WTC11 (cell line): ENCODE measurements at regions not wholly inside any gene's neighbourhood (a gene's known extent, or its start where the extent isn't known, plus 50 kb on each side); places are given as distances from the start of the nearest gene placed in this dataset.

ENCODE experiments used
- ATAC-seq: fragments of 200-7000 bp; cut with Tn5 transposase; 2 replicates; pipeline ENCODE4 v1.10.0; 2021; ENCODE audit warnings: mild to moderate bottlenecking, moderate library complexity
- CTCF ChIA-PET: fragments of 300-600 bp; sonication (Branson Sonifier 250); formaldehyde crosslinking; loops from one replicate; lab custom pipeline; 2021; ENCODE audit warnings: antibody characterized with exemption; lab: Charles Lee
- POLR2A ChIA-PET: fragments of 350-600 bp; sonication (Branson Sonifier 250); formaldehyde crosslinking; loops from one replicate; lab custom pipeline; 2021; ENCODE audit warnings: antibody characterized with exemption; lab: Charles Lee
- DNase-seq: peaks from one replicate; pipeline ENCODE4 v3.0.0; 2021; ENCODE audit warnings: low spot score
- H3K27ac Mint-ChIP-seq: 2 replicates; pipeline ENCODE4 v1.8.0; 2021; ENCODE audit warnings: mixed read lengths
- H3K27me3 Mint-ChIP-seq: 2 replicates; pipeline ENCODE4 v1.8.0; 2021; ENCODE audit warnings: low read depth, mild to moderate bottlenecking, moderate library complexity, mixed read lengths
- H3K36me3 Mint-ChIP-seq: 2 replicates; pipeline ENCODE4 v1.8.0; 2021; ENCODE audit warnings: mixed read lengths
- H3K4me1 Mint-ChIP-seq: 2 replicates; pipeline ENCODE4 v1.8.0; 2022; ENCODE audit warnings: mixed read lengths
- H3K4me3 Mint-ChIP-seq: 2 replicates; pipeline ENCODE4 v1.8.0; 2021; ENCODE audit warnings: mild to moderate bottlenecking, moderate library complexity, mixed read lengths
- H3K9me3 Mint-ChIP-seq: 2 replicates; pipeline ENCODE4 v1.8.0; 2021; ENCODE audit warnings: mixed read lengths
- ATF1 ChIP-seq: sonication (generic); formaldehyde crosslinking; IDR thresholded peaks from 2 replicates; pipeline ENCODE4 v1.8.1; 2023; ENCODE audit warnings: mild to moderate bottlenecking, moderate library complexity, missing genetic modification reagents
- ATF6 ChIP-seq: sonication (generic); formaldehyde crosslinking; IDR thresholded peaks from 2 replicates; pipeline ENCODE4 v1.8.1; 2023; ENCODE audit warnings: mild to moderate bottlenecking, missing genetic modification reagents
- IRF2 ChIP-seq: sonication (generic); formaldehyde crosslinking; IDR thresholded peaks from 2 replicates; pipeline ENCODE4 v1.8.0; 2022; ENCODE audit warnings: low read depth, missing genetic modification reagents, borderline replicate concordance
- MXD4 ChIP-seq: fragments of 250-450 bp; sonication (Bioruptor Pico); IDR thresholded peaks from 2 replicates; pipeline ENCODE4 v1.8.0; 2021; ENCODE audit warnings: mild to moderate bottlenecking, moderate library complexity, borderline replicate concordance
- NR1H2 ChIP-seq: sonication (generic); formaldehyde crosslinking; IDR thresholded peaks from 2 replicates; pipeline ENCODE4 v1.9.0; 2021; ENCODE audit warnings: mild to moderate bottlenecking, moderate library complexity, missing genetic modification reagents
- ZBTB21 ChIP-seq: sonication (generic); formaldehyde crosslinking; IDR thresholded peaks from 2 replicates; pipeline ENCODE4 v1.8.1; 2023; ENCODE audit warnings: mild to moderate bottlenecking, missing genetic modification reagents, borderline replicate concordance
- ZNF121 ChIP-seq: sonication (generic); formaldehyde crosslinking; IDR thresholded peaks from 2 replicates; pipeline ENCODE4 v1.8.0; 2023; ENCODE audit warnings: missing genetic modification reagents
- ZNF317 ChIP-seq: sonication (generic); formaldehyde crosslinking; IDR thresholded peaks from 2 replicates; pipeline ENCODE4 v1.8.1; 2023; ENCODE audit warnings: low read depth, mild to moderate bottlenecking, moderate library complexity, missing genetic modification reagents, borderline replicate concordance
- ZNF423 ChIP-seq: fragments of 250-450 bp; sonication (Bioruptor Pico); IDR thresholded peaks from 2 replicates; pipeline ENCODE4 v2.1.2; 2022; ENCODE audit warnings: mild to moderate bottlenecking, moderate library complexity
- TF ChIP-seq, protein P1 (sequence below): fragments of 250-450 bp; sonication (Bioruptor Pico); IDR thresholded peaks from 2 replicates; pipeline ENCODE4 v1.9.0; 2021; ENCODE audit warnings: mild to moderate bottlenecking
- TF ChIP-seq, protein P2 (sequence below): sonication (generic); formaldehyde crosslinking; IDR thresholded peaks from 2 replicates; pipeline ENCODE4 v1.8.0; 2023; ENCODE audit warnings: missing genetic modification reagents
- TF ChIP-seq, protein P3 (sequence below): sonication (generic); formaldehyde crosslinking; IDR thresholded peaks from 2 replicates; pipeline ENCODE4 v1.8.1; 2022; ENCODE audit warnings: mild to moderate bottlenecking, moderate library complexity, missing genetic modification reagents
- TF ChIP-seq, protein P4 (sequence below): sonication (generic); formaldehyde crosslinking; IDR thresholded peaks from 2 replicates; pipeline ENCODE4 v1.8.1; 2022; ENCODE audit warnings: low read depth, mild to moderate bottlenecking, moderate library complexity, missing genetic modification reagents, borderline replicate concordance
- TF ChIP-seq, protein P5 (sequence below): fragments of 200-600 bp; IDR thresholded peaks from 2 replicates; pipeline ENCODE4 v1.8.0; 2022; ENCODE audit warnings: antibody characterized with exemption

DNA sequence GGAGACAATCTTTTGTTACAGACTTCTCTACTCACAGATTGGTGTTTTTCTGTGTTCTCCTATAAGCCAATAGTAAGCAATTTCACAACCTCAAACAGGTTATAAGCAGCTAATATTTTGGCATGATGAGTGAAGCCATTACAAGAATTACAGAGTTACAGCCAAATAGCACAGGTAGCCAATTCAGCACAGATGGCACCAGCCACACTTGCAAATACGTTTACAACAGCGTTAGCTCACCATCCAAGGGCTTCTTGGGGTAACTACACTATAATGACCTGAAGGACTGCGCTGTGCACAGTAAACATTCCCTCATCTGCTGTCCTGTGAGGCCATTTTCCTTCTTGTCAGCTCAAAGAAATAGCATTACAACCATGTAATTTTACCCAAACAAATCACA is 428.6 kb downstream of the TCERG1L start:
- DNase-seq (no peak), ATAC-seq (no peak)
- no peak overlapping the region for H3K4me3 Mint-ChIP-seq
- no peaks in the 10 kb centered on the region; the same call in none of the 2 replicates for H3K27me3 Mint-ChIP-seq
- ChIA-PET CTCF (no interaction called here), POLR2A (no interaction called here)
- no peaks in the 10 kb centered on the region for H3K4me1 Mint-ChIP-seq
- peaks cover 70% of the 10 kb centered on the region for H3K9me3 Mint-ChIP-seq
- peaks cover 53% of the 10 kb centered on the region for H3K36me3 Mint-ChIP-seq
- no peak for TF ChIP-seq NR1H2 (CRISPR knock-in tag)
- TF ChIP-seq, protein P1, sequence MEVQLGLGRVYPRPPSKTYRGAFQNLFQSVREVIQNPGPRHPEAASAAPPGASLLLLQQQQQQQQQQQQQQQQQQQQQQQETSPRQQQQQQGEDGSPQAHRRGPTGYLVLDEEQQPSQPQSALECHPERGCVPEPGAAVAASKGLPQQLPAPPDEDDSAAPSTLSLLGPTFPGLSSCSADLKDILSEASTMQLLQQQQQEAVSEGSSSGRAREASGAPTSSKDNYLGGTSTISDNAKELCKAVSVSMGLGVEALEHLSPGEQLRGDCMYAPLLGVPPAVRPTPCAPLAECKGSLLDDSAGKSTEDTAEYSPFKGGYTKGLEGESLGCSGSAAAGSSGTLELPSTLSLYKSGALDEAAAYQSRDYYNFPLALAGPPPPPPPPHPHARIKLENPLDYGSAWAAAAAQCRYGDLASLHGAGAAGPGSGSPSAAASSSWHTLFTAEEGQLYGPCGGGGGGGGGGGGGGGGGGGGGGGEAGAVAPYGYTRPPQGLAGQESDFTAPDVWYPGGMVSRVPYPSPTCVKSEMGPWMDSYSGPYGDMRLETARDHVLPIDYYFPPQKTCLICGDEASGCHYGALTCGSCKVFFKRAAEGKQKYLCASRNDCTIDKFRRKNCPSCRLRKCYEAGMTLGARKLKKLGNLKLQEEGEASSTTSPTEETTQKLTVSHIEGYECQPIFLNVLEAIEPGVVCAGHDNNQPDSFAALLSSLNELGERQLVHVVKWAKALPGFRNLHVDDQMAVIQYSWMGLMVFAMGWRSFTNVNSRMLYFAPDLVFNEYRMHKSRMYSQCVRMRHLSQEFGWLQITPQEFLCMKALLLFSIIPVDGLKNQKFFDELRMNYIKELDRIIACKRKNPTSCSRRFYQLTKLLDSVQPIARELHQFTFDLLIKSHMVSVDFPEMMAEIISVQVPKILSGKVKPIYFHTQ (CRISPR knock-in tag), result no peak
- TF ChIP-seq, protein P2, sequence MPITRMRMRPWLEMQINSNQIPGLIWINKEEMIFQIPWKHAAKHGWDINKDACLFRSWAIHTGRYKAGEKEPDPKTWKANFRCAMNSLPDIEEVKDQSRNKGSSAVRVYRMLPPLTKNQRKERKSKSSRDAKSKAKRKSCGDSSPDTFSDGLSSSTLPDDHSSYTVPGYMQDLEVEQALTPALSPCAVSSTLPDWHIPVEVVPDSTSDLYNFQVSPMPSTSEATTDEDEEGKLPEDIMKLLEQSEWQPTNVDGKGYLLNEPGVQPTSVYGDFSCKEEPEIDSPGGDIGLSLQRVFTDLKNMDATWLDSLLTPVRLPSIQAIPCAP (CRISPR knock-in tag), result no peak
- TF ChIP-seq ZNF423, result no peak
- TF ChIP-seq ZBTB21 (CRISPR knock-in tag), result no peak
- H3K27ac Mint-ChIP-seq, result no peak overlapping the region

DNA sequence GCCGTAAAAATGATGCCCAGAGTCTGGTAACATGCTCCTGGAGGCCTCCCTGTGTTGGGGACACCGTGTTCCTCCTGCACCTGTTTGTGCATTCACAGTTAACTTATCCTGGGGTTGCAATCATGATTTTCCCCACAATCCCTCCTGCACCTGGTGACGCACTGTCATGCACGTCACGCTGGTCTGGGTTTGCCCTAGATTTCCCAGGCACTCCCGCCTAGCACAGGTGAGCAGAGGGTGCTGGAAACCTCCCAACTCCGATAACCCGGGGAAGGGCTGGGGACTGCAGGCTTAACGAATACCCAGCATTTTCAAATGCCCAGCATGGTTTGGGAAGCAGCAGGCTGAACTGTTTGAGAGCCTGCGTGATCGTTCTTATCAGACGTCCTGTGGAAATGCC is 427.1 kb downstream of the TCERG1L start:
- ChIA-PET POLR2A (no interaction called here), CTCF (no interaction called here)
- Mint-ChIP-seq H3K9me3 (peaks cover 58% of the 10 kb centered on the region), H3K36me3 (peaks cover 47% of the 10 kb centered on the region), H3K27me3 (no peaks in the 10 kb centered on the region; the same call in 1 of the 2 replicates), H3K4me1 (no peaks in the 10 kb centered on the region), H3K27ac (no peak overlapping the region), H3K4me3 (no peak overlapping the region)
- ATAC-seq, result no peak
- no peak for DNase-seq
- TF ChIP-seq ZNF121 (no peak), ZNF317 (CRISPR knock-in tag) (no peak)
- TF ChIP-seq, protein P2 (CRISPR knock-in tag), result no peak
- TF ChIP-seq, protein P3, sequence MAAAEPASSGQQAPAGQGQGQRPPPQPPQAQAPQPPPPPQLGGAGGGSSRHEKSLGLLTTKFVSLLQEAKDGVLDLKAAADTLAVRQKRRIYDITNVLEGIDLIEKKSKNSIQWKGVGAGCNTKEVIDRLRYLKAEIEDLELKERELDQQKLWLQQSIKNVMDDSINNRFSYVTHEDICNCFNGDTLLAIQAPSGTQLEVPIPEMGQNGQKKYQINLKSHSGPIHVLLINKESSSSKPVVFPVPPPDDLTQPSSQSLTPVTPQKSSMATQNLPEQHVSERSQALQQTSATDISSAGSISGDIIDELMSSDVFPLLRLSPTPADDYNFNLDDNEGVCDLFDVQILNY (CRISPR knock-in tag), result no peak

DNA sequence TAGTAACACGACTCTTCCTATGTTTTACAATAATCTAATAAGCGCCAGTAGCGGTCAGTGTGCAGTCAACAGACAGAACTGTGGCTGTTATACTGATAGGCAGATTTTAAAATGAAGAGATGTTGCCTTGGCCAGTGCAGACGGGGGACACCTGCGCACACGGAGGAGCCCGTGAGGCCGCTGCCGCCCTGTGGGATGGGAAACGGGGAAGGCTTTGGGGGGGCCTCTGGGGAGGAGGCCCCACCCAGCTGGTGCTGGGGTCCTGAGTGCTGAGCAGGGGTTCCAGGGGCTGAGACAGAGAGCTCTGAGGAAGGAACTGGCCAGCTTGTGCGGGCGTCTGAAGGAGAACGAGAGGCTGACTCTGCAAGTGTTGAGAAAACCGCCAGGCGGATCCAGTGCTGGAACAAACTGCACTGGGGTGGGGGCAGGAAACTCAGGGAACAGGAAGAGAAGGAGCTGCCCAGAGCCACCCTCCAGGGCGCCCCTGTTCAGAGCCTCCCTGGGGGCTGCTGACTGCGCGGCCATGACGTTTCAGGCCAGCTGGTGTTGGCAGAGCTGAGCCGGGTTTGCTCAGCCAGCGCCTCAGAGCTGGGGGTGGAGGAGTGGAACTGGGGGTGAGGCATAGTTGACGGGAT is 426.4 kb downstream of the TCERG1L start:
- DNase-seq, result no peak
- TF ChIP-seq MXD4, result no peak
- TF ChIP-seq, protein P4, sequence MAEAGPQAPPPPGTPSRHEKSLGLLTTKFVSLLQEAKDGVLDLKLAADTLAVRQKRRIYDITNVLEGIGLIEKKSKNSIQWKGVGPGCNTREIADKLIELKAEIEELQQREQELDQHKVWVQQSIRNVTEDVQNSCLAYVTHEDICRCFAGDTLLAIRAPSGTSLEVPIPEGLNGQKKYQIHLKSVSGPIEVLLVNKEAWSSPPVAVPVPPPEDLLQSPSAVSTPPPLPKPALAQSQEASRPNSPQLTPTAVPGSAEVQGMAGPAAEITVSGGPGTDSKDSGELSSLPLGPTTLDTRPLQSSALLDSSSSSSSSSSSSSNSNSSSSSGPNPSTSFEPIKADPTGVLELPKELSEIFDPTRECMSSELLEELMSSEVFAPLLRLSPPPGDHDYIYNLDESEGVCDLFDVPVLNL (CRISPR knock-in tag), result no peak
- no peak for TF ChIP-seq ATF6
- TF ChIP-seq IRF2 (CRISPR knock-in tag), result no peak
- TF ChIP-seq, protein P5, sequence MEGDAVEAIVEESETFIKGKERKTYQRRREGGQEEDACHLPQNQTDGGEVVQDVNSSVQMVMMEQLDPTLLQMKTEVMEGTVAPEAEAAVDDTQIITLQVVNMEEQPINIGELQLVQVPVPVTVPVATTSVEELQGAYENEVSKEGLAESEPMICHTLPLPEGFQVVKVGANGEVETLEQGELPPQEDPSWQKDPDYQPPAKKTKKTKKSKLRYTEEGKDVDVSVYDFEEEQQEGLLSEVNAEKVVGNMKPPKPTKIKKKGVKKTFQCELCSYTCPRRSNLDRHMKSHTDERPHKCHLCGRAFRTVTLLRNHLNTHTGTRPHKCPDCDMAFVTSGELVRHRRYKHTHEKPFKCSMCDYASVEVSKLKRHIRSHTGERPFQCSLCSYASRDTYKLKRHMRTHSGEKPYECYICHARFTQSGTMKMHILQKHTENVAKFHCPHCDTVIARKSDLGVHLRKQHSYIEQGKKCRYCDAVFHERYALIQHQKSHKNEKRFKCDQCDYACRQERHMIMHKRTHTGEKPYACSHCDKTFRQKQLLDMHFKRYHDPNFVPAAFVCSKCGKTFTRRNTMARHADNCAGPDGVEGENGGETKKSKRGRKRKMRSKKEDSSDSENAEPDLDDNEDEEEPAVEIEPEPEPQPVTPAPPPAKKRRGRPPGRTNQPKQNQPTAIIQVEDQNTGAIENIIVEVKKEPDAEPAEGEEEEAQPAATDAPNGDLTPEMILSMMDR, result no peak
- no peak for TF ChIP-seq ATF1 (CRISPR knock-in tag)
- TF ChIP-seq ZNF121, result no peak
- TF ChIP-seq, all 79 proteins: peak for 0

More for the DNA sequence above, 426.4 kb downstream of the TCERG1L start:
- peaks cover 49% of the 10 kb centered on the region for H3K36me3 Mint-ChIP-seq
- H3K27me3 Mint-ChIP-seq, result no peaks in the 10 kb centered on the region; the same call in 1 of the 2 replicates
- H3K4me3 Mint-ChIP-seq, result no peak overlapping the region
- H3K27ac Mint-ChIP-seq, result no peak overlapping the region
- no peaks in the 10 kb centered on the region for H3K4me1 Mint-ChIP-seq
- ChIA-PET CTCF (no interaction called here), POLR2A (no interaction called here)
- H3K9me3 Mint-ChIP-seq, result peaks cover 58% of the 10 kb centered on the region
- no peak for ATAC-seq
